ES-I3 (cell line): ENCODE measurements at regions not wholly inside any gene's neighbourhood (a gene's known extent, or its start where the extent isn't known, plus 50 kb on each side); places are given as distances from the start of the nearest gene placed in this dataset.

Experiments used
- H3K36me3 ChIP-seq: 2 replicates; pipeline ENCODE4 v1.6.1; 2013; ENCODE audit warnings: mild to moderate bottlenecking, low read length, control low read depth, moderate library complexity; ENCODE audit not compliant: insufficient read depth
- H3K4me1 ChIP-seq: 2 replicates; pipeline ENCODE4 v1.6.1; 2013; ENCODE audit warnings: mild to moderate bottlenecking, control low read depth, low read length; ENCODE audit not compliant: insufficient read depth
- H3K9ac ChIP-seq: 2 replicates; pipeline ENCODE4 v1.6.1; 2013; ENCODE audit warnings: low read depth, mild to moderate bottlenecking, low read length, moderate library complexity
- H3K9me3 ChIP-seq: 2 replicates; pipeline ENCODE4 v1.6.1; 2013; ENCODE audit warnings: mild to moderate bottlenecking, low read length, moderate library complexity; ENCODE audit not compliant: control insufficient read depth, insufficient read depth

GRCh38 chr5:145117285-145117684, 717.9 kb downstream of the PRELID2 start:
- Histone ChIP-seq H3K9me3 (no peaks in the 10 kb centered on the region), H3K9ac (no peak overlapping the region), H3K4me1 (peaks cover 9% of the 10 kb centered on the region; the same call in 1 of the 2 replicates), H3K36me3 (no peaks in the 10 kb centered on the region)

GRCh38 chr5:145111420-145111819, 723.7 kb downstream of the PRELID2 start:
- no peaks in the 10 kb centered on the region for H3K36me3 ChIP-seq
- no peaks in the 10 kb centered on the region for H3K9me3 ChIP-seq
- no peak overlapping the region for H3K9ac ChIP-seq
- peaks cover 19% of the 10 kb centered on the region for H3K4me1 ChIP-seq

- no peaks in the 10 kb centered on the region for H3K9me3 ChIP-seq
- no peaks in the 10 kb centered on the region for H3K36me3 ChIP-seq
- H3K4me1 ChIP-seq, result peaks cover 19% of the 10 kb centered on the region
- no peak overlapping the region for H3K9ac ChIP-seq
Observed at GRCh38 chr5:145110834-145111233, 724.3 kb downstream of the PRELID2 start.

- Histone ChIP-seq H3K36me3 (no peaks in the 10 kb centered on the region), H3K9ac (no peak overlapping the region), H3K4me1 (peaks cover 19% of the 10 kb centered on the region), H3K9me3 (no peaks in the 10 kb centered on the region)
Observed at GRCh38 chr5:145110181-145110580, 725.0 kb downstream of the PRELID2 start.

DNA sequence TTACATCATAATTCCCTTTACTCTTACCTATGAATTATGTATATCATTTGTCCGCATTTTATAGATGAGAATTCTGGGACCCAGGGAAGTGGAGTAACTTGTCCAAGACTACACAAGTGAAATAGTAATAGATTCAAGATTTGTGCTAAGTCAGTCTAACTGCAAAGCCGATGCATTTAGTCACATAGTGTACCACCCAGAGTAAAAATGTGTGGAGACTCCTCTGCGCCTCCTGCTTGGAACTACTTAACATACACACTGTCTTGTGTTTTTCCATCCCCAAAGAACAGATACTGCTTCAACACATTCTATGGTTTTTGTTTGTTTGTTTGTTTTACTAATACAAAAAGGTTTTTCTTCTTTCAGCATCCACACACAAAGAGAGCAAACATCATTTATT, 729.8 kb downstream of the PRELID2 start:
- H3K36me3 ChIP-seq, result no peaks in the 10 kb centered on the region
- peaks cover 3% of the 10 kb centered on the region for H3K4me1 ChIP-seq
- no peak overlapping the region for H3K9ac ChIP-seq
- H3K9me3 ChIP-seq, result no peaks in the 10 kb centered on the region

GRCh38 chr5:145104106-145104505, 731.0 kb downstream of the PRELID2 start:
- Histone ChIP-seq H3K9me3 (no peaks in the 10 kb centered on the region; the same call in 1 of the 2 replicates), H3K9ac (no peak overlapping the region), H3K36me3 (no peaks in the 10 kb centered on the region), H3K4me1 (no peaks in the 10 kb centered on the region)

DNA sequence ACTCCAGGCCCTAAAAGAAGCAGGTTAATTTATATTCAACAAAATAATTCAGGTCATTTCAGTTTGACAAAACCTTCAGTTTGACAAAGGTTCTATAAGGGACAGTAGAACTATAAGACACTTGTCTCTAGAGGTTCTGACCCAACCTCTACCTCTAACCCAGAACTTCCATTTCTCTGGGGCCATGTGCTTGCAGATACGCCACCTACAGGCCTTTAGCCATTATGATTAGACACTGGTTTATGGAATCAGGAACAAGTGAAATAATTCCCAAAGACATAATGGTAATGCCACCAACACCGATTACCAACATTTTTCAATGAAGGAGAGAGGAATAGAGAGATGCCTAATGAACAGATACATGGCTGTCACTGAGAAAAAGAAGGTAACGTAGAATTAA, 733.9 kb downstream of the PRELID2 start:
- Histone ChIP-seq H3K36me3 (no peaks in the 10 kb centered on the region), H3K9me3 (no peaks in the 10 kb centered on the region; the same call in 1 of the 2 replicates), H3K9ac (no peak overlapping the region), H3K4me1 (no peaks in the 10 kb centered on the region)

DNA sequence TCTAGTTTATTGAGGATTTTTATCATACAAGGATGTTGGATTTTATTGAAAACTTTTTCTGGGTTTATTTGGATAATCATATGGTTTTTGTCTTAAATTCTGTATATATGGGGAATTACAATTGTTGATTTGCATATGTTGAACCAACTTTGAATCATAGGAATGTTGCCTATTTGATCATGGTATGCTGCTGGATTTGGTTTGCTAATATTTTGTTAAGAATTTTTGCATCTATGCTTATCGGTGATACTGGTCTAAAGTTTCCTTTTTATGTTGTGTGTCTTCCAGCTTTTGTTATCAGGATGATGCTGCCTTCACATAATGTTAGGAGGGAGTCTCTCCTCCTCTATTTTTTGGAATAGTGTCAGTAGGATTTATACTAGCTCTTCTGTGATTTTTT, 745.0 kb downstream of the PRELID2 start:
- Histone ChIP-seq H3K9ac (no peak overlapping the region), H3K4me1 (no peaks in the 10 kb centered on the region), H3K9me3 (no peaks in the 10 kb centered on the region), H3K36me3 (no peaks in the 10 kb centered on the region)

- H3K9ac ChIP-seq, result no peak overlapping the region
- no peaks in the 10 kb centered on the region for H3K9me3 ChIP-seq
- H3K4me1 ChIP-seq, result no peaks in the 10 kb centered on the region
- H3K36me3 ChIP-seq, result no peaks in the 10 kb centered on the region
Observed at GRCh38 chr5:145084834-145085233, 750.3 kb downstream of the PRELID2 start.

DNA sequence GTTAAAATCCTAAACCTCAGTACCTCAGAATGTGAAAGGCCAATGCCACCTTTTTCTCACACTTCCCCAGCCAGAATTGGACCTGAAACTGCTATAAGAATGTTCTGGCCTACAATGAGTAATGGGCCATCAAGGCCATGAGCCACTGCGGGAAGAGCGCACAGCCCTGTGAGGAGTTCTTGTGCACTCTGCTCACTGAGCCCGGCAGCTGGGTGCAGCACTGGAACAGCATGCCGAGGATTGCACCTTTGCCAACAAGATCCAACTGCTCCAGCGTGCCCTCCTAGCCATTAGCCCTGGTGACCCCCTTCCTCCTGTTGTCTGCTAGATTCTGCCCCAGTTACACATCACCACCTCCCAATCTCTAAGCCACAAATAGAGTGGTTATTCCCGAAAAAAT, 758.1 kb downstream of the PRELID2 start:
- Histone ChIP-seq H3K36me3 (no peaks in the 10 kb centered on the region), H3K9me3 (no peaks in the 10 kb centered on the region), H3K9ac (no peak overlapping the region), H3K4me1 (no peaks in the 10 kb centered on the region)

DNA sequence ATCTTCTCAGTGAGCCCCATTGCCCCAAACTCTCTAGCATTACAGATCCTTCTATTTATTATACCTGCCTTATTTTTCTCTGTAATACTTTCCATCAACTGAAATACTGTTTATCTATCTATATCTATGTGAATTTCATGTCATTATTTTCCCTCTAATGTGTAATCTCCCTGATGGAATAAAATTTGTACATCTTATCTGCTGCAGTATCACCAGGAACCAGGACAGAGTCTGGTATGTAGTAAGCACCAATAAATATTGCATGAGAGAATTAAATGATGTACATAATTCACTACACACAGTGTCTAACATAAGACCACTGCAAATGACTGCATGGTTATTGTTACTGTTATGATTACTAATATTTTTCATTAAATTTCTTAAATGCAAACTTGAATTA, 759.1 kb downstream of the PRELID2 start:
- Histone ChIP-seq H3K4me1 (no peaks in the 10 kb centered on the region), H3K36me3 (no peaks in the 10 kb centered on the region), H3K9ac (no peak overlapping the region), H3K9me3 (no peaks in the 10 kb centered on the region)

- no peaks in the 10 kb centered on the region for H3K36me3 ChIP-seq
- H3K9me3 ChIP-seq, result no peaks in the 10 kb centered on the region
- H3K4me1 ChIP-seq, result no peaks in the 10 kb centered on the region
- H3K9ac ChIP-seq, result no peak overlapping the region
Observed at GRCh38 chr5:145072889-145073288, 762.3 kb downstream of the PRELID2 start.

GRCh38 chr5:145068721-145069120, 766.4 kb downstream of the PRELID2 start:
- Histone ChIP-seq H3K9ac (no peak overlapping the region), H3K9me3 (no peaks in the 10 kb centered on the region), H3K4me1 (no peaks in the 10 kb centered on the region), H3K36me3 (no peaks in the 10 kb centered on the region)

DNA sequence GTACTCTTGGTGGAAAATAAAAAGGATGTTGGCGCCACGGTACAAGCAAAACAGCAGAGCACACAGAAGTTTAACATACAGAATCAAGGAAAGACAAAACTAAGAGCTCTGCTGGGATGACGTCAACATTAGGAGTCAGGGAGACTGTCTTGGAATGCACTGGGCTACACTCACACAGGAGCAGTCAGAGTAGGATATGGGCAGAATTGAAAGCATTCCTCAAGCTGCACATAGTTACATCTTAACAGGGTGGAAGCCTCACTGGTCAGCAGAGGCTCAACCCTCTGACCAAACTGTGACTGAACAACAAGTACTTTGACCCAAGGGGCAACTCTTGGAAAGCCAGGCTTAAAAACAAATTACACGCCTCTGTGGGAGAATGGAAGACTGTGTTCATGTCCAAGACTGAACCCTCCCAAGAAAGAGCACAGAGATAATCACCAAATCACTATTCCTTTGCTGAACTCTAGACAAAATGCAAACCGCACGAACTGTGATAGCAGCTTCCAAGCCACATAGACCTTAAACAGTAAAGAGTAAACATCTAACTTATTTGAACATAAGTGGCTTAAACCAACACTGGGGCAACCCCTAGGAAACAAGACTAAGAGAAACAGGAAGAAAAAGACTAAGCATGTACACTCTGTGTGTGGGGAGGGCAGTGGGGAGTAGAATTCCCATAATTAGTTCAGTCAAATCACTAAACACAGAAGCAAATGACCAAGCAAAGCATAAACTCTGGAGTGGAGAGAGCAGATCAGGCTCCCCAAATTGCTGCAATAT, 772.7 kb downstream of the PRELID2 start:
- H3K9ac ChIP-seq, result no peak overlapping the region
- H3K9me3 ChIP-seq, result no peaks in the 10 kb centered on the region

DNA sequence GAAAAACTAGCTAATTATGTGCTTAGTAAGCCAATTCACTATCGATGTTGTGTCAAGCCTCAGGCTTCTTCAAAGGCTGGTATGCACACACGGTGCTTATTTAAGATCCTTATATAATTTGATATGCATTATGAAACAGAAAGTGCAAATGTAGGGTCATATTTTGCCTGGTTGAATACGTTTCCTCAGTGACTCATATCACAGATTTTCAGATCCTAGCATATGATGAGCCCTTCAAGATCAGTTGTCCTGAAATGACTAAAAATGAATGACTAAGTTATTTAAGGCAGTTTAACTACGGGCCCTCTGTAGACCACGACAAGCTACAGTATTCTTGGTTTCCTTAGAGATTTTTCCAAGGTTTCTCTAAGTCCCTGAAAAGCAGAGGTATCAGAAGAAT, 778.3 kb downstream of the PRELID2 start:
- no peaks in the 10 kb centered on the region for H3K4me1 ChIP-seq
- no peaks in the 10 kb centered on the region for H3K9me3 ChIP-seq
- no peak overlapping the region for H3K9ac ChIP-seq
- H3K36me3 ChIP-seq, result no peaks in the 10 kb centered on the region

More for the DNA sequence above, 772.7 kb downstream of the PRELID2 start:
- Histone ChIP-seq H3K36me3 (no peaks in the 10 kb centered on the region), H3K4me1 (no peaks in the 10 kb centered on the region)
